ENCODE measurements at regions not wholly inside any gene's neighbourhood (a gene's known extent, or its start where the extent isn't known, plus 50 kb on each side); places are given as distances from the start of the nearest gene placed in this dataset.

DNA sequence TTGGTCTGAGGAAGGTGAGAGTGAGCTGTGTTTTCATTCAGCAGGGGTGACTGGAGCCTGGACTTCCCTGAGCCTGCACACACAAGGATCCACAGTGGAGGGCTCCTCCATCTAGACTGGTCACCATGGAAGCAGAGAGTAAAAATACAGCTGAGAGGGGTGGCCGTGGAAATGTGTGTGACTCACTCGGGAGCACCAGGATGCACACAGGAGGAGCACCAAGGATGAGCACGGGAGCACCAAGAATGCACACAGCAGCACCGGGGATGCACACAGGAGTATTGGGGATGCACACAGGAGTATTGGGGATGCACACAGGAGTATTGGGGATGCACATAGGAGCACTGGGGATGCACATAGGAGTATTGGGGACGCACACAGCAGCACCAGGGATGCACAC, 365.2 kb upstream of the MYT1L start:
- no peaks in the 10 kb centered on the region for H3K36me3 ChIP-seq
- intact Hi-C loops (cut with DNase I; ENCODE audit: low total_unique reads) (no loop called here), in situ Hi-C loops (cut with MboI; ENCODE audit: low pct_ligation_motif_present in 1 of 4, low pct_unique_long_range_greater_than_20kb in 1 of 4, low sequenced_read_pairs in 3 of 4) (no loop called here)
- H3K27me3 ChIP-seq: no peaks in the 10 kb centered on the region
- H3K4me1 ChIP-seq: no peaks in the 10 kb centered on the region
- no peak overlapping the region for H3K4me3 ChIP-seq
- H3K27ac ChIP-seq: no peak overlapping the region
- no peaks in the 10 kb centered on the region for H3K9me3 ChIP-seq
- no peak for DNase-seq
- no peak for TF ChIP-seq POLR2AphosphoS5 (IDR thresholded peaks at IDR 0.05)
- WGBS, 2 donors (ENCODE audit: low coverage in 1 of 2): 74% methylated on average over 5 of the region's 5 CpGs; no CpG with 5 or more reads in 1 of the 2 donors

DNA sequence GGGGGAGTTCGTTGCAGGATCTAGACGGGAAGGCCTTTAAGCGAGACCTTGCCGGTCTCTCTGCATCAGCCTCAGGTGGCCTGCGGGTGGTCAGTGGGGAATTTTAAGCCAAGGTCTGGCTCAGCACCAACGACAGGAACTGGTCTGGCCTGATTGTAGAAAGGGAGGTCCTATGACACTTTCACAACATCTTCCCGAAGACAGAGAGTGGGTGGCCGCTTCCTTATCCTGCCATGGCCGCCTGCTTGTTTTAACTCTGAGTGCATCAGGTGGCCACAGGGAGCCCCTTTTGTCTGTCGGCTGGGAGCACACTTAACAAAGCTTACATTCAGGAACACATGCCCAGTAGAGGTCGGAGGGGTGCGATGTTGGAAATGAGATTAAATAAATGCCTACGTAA, 363.7 kb upstream of the MYT1L start:
- no peaks in the 10 kb centered on the region for H3K9me3 ChIP-seq
- 75 to 83% methylated on average over 6 to 13 of the region's 13 CpGs for WGBS, 2 donors (ENCODE audit: low coverage in 1 of 2)
- no peaks in the 10 kb centered on the region for H3K4me1 ChIP-seq
- TF ChIP-seq EP300 (IDR thresholded peaks at IDR 0.05; ENCODE audit: low read depth) (no peak), POLR2AphosphoS5 (IDR thresholded peaks at IDR 0.05) (no peak), POLR2A (IDR thresholded peaks at IDR 0.05) (no peak)
- TF ChIP-seq, protein P1, sequence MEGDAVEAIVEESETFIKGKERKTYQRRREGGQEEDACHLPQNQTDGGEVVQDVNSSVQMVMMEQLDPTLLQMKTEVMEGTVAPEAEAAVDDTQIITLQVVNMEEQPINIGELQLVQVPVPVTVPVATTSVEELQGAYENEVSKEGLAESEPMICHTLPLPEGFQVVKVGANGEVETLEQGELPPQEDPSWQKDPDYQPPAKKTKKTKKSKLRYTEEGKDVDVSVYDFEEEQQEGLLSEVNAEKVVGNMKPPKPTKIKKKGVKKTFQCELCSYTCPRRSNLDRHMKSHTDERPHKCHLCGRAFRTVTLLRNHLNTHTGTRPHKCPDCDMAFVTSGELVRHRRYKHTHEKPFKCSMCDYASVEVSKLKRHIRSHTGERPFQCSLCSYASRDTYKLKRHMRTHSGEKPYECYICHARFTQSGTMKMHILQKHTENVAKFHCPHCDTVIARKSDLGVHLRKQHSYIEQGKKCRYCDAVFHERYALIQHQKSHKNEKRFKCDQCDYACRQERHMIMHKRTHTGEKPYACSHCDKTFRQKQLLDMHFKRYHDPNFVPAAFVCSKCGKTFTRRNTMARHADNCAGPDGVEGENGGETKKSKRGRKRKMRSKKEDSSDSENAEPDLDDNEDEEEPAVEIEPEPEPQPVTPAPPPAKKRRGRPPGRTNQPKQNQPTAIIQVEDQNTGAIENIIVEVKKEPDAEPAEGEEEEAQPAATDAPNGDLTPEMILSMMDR (IDR thresholded peaks at IDR 0.05): no peak
- H3K36me3 ChIP-seq: no peaks in the 10 kb centered on the region
- H3K27ac ChIP-seq: no peak overlapping the region
- no peak overlapping the region for H3K4me3 ChIP-seq
- no peaks in the 10 kb centered on the region for H3K27me3 ChIP-seq
- in situ Hi-C loops (cut with MboI; ENCODE audit: low pct_ligation_motif_present in 1 of 4, low pct_unique_long_range_greater_than_20kb in 1 of 4, low sequenced_read_pairs in 3 of 4): no loop called here
- DNase-seq: no peak
- intact Hi-C loops (cut with DNase I; ENCODE audit: low total_unique reads): no loop called here

DNA sequence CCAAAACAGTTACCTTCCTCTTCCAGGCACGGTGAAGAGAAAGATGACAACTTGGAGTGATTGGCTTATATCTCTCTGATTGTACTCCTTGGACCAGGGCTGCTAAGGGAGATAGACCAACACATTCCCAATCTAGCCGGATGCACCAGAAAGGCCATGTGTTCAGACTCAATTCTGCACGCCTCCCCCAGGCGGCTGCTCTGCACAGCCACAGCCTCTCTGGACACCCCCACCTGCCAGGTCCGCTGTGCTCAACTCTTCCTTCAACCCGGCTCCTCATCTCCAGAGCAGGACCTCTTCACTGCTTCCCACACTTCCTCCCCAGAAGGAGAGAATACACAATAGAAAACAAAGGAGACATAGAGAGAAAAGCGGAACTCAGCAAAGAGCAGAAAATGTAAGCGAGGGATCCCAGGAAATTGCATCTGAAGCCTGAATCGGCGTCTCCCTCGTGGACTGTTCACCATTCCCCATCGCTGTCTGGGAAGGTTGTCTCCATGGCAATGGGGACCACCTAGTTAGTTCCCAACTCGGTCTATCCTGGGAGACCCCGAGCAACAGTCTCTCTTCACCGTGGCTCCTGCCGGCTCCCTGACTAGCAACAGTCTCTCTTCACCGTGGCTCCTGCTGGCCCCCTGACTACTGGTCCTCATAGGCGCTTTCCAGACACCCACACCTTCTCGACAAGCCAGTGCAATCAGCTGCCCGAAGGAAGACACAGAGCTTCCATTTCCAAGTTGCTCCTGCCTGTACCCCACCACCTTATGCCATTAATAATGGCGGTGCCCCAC, 361.7 kb upstream of the MYT1L start:
- no peak for TF ChIP-seq EP300 (IDR thresholded peaks at IDR 0.05; ENCODE audit: low read depth)
- TF ChIP-seq POLR2A (IDR thresholded peaks at IDR 0.05): no peak
- TF ChIP-seq, protein P1 (IDR thresholded peaks at IDR 0.05): no peak
- no peak for TF ChIP-seq POLR2AphosphoS5 (IDR thresholded peaks at IDR 0.05)
- intact Hi-C loops (cut with DNase I; ENCODE audit: low total_unique reads): no loop called here
- Histone ChIP-seq H3K27ac (no peak overlapping the region), H3K4me3 (no peak overlapping the region), H3K9me3 (no peaks in the 10 kb centered on the region), H3K4me1 (no peaks in the 10 kb centered on the region), H3K27me3 (no peaks in the 10 kb centered on the region), H3K36me3 (no peaks in the 10 kb centered on the region)
- DNase-seq: no peak
- 76 to 89% methylated on average over 6 to 21 of the region's 21 CpGs for WGBS, 2 donors (ENCODE audit: low coverage in 1 of 2)
- in situ Hi-C loops (cut with MboI; ENCODE audit: low pct_ligation_motif_present in 1 of 4, low pct_unique_long_range_greater_than_20kb in 1 of 4, low sequenced_read_pairs in 3 of 4): no loop called here

DNA sequence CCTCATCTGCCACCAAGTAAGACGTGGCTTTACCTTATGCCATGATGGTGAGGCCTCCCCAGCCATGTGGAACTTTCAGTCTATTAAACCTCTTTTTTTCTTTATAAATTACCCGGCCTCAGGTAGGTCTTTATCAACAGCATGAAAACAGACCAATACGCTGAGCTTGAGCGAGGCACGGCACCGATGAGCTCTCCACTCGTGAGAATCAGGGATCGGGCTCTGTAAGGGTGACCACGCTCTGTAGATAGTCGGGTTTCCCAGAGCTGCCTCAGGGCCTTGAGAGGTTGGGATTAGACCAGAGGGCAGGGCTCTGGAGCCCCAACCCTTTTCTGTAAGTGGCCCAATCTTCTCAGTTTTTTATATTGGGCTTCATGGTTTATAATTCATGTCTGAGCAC, 360.3 kb upstream of the MYT1L start:
- Histone ChIP-seq H3K27ac (no peak overlapping the region), H3K4me3 (no peak overlapping the region), H3K27me3 (no peaks in the 10 kb centered on the region), H3K36me3 (no peaks in the 10 kb centered on the region), H3K9me3 (no peaks in the 10 kb centered on the region), H3K4me1 (no peaks in the 10 kb centered on the region)
- 89 to 90% methylated on average over 10 of the region's 10 CpGs for WGBS, 2 donors (ENCODE audit: low coverage in 1 of 2)
- intact Hi-C loops (cut with DNase I; ENCODE audit: low total_unique reads) (no loop called here), in situ Hi-C loops (cut with MboI; ENCODE audit: low pct_ligation_motif_present in 1 of 4, low pct_unique_long_range_greater_than_20kb in 1 of 4, low sequenced_read_pairs in 3 of 4) (no loop called here)
- TF ChIP-seq POLR2AphosphoS5 (IDR thresholded peaks at IDR 0.05) (no peak), EP300 (IDR thresholded peaks at IDR 0.05; ENCODE audit: low read depth) (no peak), POLR2A (IDR thresholded peaks at IDR 0.05) (no peak)
- TF ChIP-seq, protein P1 (IDR thresholded peaks at IDR 0.05): no peak
- DNase-seq: no peak

DNA sequence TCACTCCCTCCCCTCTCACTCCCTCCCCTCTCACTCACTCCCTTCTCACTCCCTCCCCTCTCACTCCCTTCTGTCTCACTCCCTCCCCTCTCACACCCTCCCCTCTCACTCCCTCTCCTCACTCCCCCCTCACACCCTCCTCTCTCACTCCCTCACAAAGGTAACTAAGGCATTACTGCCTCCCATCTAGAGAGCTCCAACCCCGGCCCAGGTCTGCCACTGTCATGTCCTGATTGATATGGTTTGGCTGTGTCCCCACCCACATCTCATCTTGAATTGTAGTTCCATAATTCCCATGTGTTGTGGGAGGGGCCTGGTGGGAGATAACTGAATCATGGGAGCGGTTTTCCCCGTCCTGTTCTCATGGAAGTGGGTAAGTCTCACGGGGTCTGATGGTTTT, 359.9 kb upstream of the MYT1L start:
- intact Hi-C loops (cut with DNase I; ENCODE audit: low total_unique reads): no loop called here
- Histone ChIP-seq H3K9me3 (no peaks in the 10 kb centered on the region), H3K27ac (no peak overlapping the region), H3K4me3 (no peak overlapping the region), H3K4me1 (no peaks in the 10 kb centered on the region), H3K36me3 (no peaks in the 10 kb centered on the region), H3K27me3 (no peaks in the 10 kb centered on the region)
- in situ Hi-C loops (cut with MboI; ENCODE audit: low pct_ligation_motif_present in 1 of 4, low pct_unique_long_range_greater_than_20kb in 1 of 4, low sequenced_read_pairs in 3 of 4): no loop called here
- DNase-seq: no peak
- 20 to 57% methylated on average over 1 to 4 of the region's 4 CpGs for WGBS, 2 donors (ENCODE audit: low coverage in 1 of 2)
- TF ChIP-seq POLR2AphosphoS5 (IDR thresholded peaks at IDR 0.05): no peak
- TF ChIP-seq, protein P1 (IDR thresholded peaks at IDR 0.05): no peak
- no peak for TF ChIP-seq POLR2A (IDR thresholded peaks at IDR 0.05)
- TF ChIP-seq EP300 (IDR thresholded peaks at IDR 0.05; ENCODE audit: low read depth): no peak
